GM23338 (cell line): ENCODE measurements at regions not wholly inside any gene's neighbourhood (a gene's known extent, or its start where the extent isn't known, plus 50 kb on each side); places are given as distances from the start of the nearest gene placed in this dataset.

Experiments
- ATAC-seq: fragments of 200-7000 bp; cut with Tn5 transposase; 3 replicates; pipeline ENCODE4 v1.9.1; 2020
- DNase-seq: peaks from one replicate; pipeline ENCODE4 v3.0.0-alpha.2; 2015; ENCODE audit warnings: low spot score
- H2AFZ ChIP-seq: fragments of 200-600 bp; sonication (generic); 2 replicates; pipeline ENCODE4 v1.8.0; 2016; ENCODE audit warnings: antibody characterized with exemption, mild to moderate bottlenecking, moderate library complexity
- H3F3A ChIP-seq: fragments of 200-600 bp; sonication (generic); replicated peaks from 2 replicates; pipeline ENCODE4 v1.8.0; 2017; ENCODE audit warnings: antibody characterized with exemption, mixed run types, low read depth
- H3K27ac ChIP-seq: fragments of 200-600 bp; sonication (generic); 2 replicates; pipeline ENCODE4 v1.6.1; 2016; ENCODE audit warnings: low read depth
- H3K27me3 ChIP-seq: fragments of 200-600 bp; sonication (generic); 2 replicates; pipeline ENCODE4 v1.8.0; 2016; ENCODE audit warnings: mild to moderate bottlenecking, mixed run types, moderate library complexity; ENCODE audit not compliant: insufficient read depth
- H3K36me3 ChIP-seq: fragments of 200-600 bp; sonication (generic); 2 replicates; pipeline ENCODE4 v1.8.0; 2016; ENCODE audit warnings: mild to moderate bottlenecking; ENCODE audit not compliant: insufficient read depth
- H3K4me1 ChIP-seq: fragments of 200-600 bp; sonication (generic); 2 replicates; pipeline ENCODE4 v1.8.0; 2016; ENCODE audit warnings: mild to moderate bottlenecking, moderate library complexity; ENCODE audit not compliant: insufficient read depth
- H3K4me2 ChIP-seq: fragments of 200-600 bp; sonication (generic); 2 replicates; pipeline ENCODE4 v1.7.1; 2017; ENCODE audit warnings: mixed run types
- H3K4me3 ChIP-seq: fragments of 200-600 bp; sonication (generic); 2 replicates; pipeline ENCODE4 v1.6.1; 2016; ENCODE audit warnings: mixed run types
- H3K79me2 ChIP-seq: fragments of 200-600 bp; sonication (generic); replicated peaks from 2 replicates; pipeline ENCODE4 v1.8.0; 2017; ENCODE audit warnings: mild to moderate bottlenecking; ENCODE audit not compliant: insufficient read depth
- H3K9me2 ChIP-seq: fragments of 200-600 bp; sonication (generic); 2 replicates; pipeline ENCODE4 v1.8.0; 2017; ENCODE audit not compliant: insufficient read depth
- H4K20me1 ChIP-seq: fragments of 200-600 bp; sonication (generic); replicated peaks from 2 replicates; pipeline ENCODE4 v1.8.0; 2017; ENCODE audit warnings: mild to moderate bottlenecking; ENCODE audit not compliant: insufficient read depth
- H3K27ac Mint-ChIP-seq: 2 replicates; pipeline ENCODE4 v1.8.0; 2020; ENCODE audit warnings: inconsistent platforms, mild to moderate bottlenecking, moderate library complexity, mixed read lengths
- H3K27me3 Mint-ChIP-seq: 3 replicates; pipeline ENCODE4 v1.8.0; 2022; ENCODE audit warnings: low read depth, mild to moderate bottlenecking, moderate library complexity, mixed read lengths, inconsistent platforms; ENCODE audit not compliant: insufficient read depth, poor library complexity
- H3K36me3 Mint-ChIP-seq: 3 replicates; pipeline ENCODE4 v1.8.0; 2021; ENCODE audit warnings: low read depth, mild to moderate bottlenecking, inconsistent platforms, moderate library complexity, mixed read lengths
- H3K4me1 Mint-ChIP-seq: 3 replicates; pipeline ENCODE4 v1.8.0; 2020; ENCODE audit warnings: mild to moderate bottlenecking, inconsistent platforms, mixed read lengths
- H3K4me3 Mint-ChIP-seq: 3 replicates; pipeline ENCODE4 v1.8.0; 2021; ENCODE audit warnings: moderate library complexity, mild to moderate bottlenecking, inconsistent platforms, mixed read lengths
- H3K9me3 Mint-ChIP-seq: 3 replicates; pipeline ENCODE4 v1.8.0; 2020; ENCODE audit warnings: moderate library complexity, mild to moderate bottlenecking, inconsistent platforms, mixed read lengths
- CREB1 ChIP-seq: fragments of 250-450 bp; sonication (Bioruptor Pico); IDR thresholded peaks from 2 replicates; pipeline ENCODE4 v1.5.0; 2020; ENCODE audit warnings: low read depth, mild to moderate bottlenecking, moderate library complexity
- CTCF ChIP-seq, 2 experiments: fragments of 200-600 bp in 1 of 2; sonication (generic) in 1 of 2; conservative IDR thresholded peaks; 2 replicates each; pipeline versions ENCODE4 v1.5.1 to v1.6.1; 2016 to 2017; ENCODE audit warnings: antibody characterized with exemption in 2 of 2, low read depth in 2 of 2, mild to moderate bottlenecking in 2 of 2, moderate library complexity in 1 of 2
- ETS1 ChIP-seq: IDR thresholded peaks from 2 replicates; pipeline ENCODE4 v1.6.1; 2016; ENCODE audit warnings: antibody characterized with exemption
- EZH2 ChIP-seq: fragments of 200-600 bp; sonication (generic); IDR thresholded peaks from one replicate; pipeline ENCODE4 v1.8.0; 2017; ENCODE audit warnings: antibody characterized with exemption, mild to moderate bottlenecking, low read depth; ENCODE audit not compliant: unreplicated experiment
- EZH2phosphoT487 ChIP-seq: fragments of 200-600 bp; sonication (generic); IDR thresholded peaks from one replicate; pipeline ENCODE4 v1.8.1; 2018; ENCODE audit warnings: antibody characterized with exemption; ENCODE audit not compliant: unreplicated experiment
- JUNB ChIP-seq: IDR thresholded peaks from one replicate; pipeline ENCODE4 v1.6.1; 2016; ENCODE audit warnings: antibody characterized with exemption; ENCODE audit not compliant: unreplicated experiment
- NANOG ChIP-seq: IDR thresholded peaks from 2 replicates; pipeline ENCODE4 v1.6.1; 2016; ENCODE audit warnings: antibody characterized with exemption, borderline replicate concordance
- POLR2AphosphoS5 ChIP-seq: IDR thresholded peaks from 2 replicates; pipeline ENCODE4 v1.6.1; 2016; ENCODE audit warnings: antibody characterized with exemption, low read depth
- REST ChIP-seq: IDR thresholded peaks from one replicate; pipeline ENCODE4 v1.6.1; 2018; ENCODE audit warnings: antibody characterized with exemption; ENCODE audit not compliant: unreplicated experiment
- STAT1 ChIP-seq: IDR thresholded peaks from one replicate; pipeline ENCODE4 v1.6.1; 2016; ENCODE audit warnings: antibody characterized with exemption; ENCODE audit not compliant: unreplicated experiment
- ZNF114 ChIP-seq: fragments of 250-450 bp; sonication (Bioruptor Pico); IDR thresholded peaks from 2 replicates; pipeline ENCODE4 v1.5.0; 2020; ENCODE audit warnings: mild to moderate bottlenecking, moderate library complexity
- ZNF462 ChIP-seq: fragments of 250-450 bp; sonication (Bioruptor Pico); IDR thresholded peaks from 2 replicates; pipeline ENCODE4 v1.5.0; 2020; ENCODE audit warnings: mild to moderate bottlenecking, moderate library complexity

- H3K9me2 ChIP-seq = no peaks in the 10 kb centered on the region
- Mint-ChIP-seq H3K4me1 (peaks cover 10% of the 10 kb centered on the region; the same call in 2 of the 3 replicates), H3K27ac (no peak overlapping the region), H3K36me3 (no peaks in the 10 kb centered on the region), H3K9me3 (no peaks in the 10 kb centered on the region), H3K27me3 (peaks cover 3% of the 10 kb centered on the region), H3K4me3 (no peak overlapping the region)
- no peak overlapping the region for H3K4me2 ChIP-seq
- no peaks in the 10 kb centered on the region for H3K27me3 ChIP-seq
- peaks cover 8% of the 10 kb centered on the region; the same call in 1 of the 2 replicates for H3K4me1 ChIP-seq
- no peaks in the 10 kb centered on the region for H3F3A ChIP-seq
- DNase-seq = no peak
- no peak overlapping the region for H3K4me3 ChIP-seq
- H3K36me3 ChIP-seq = no peaks in the 10 kb centered on the region
- no peak overlapping the region for H3K27ac ChIP-seq
- no peak for TF ChIP-seq REST
- TF ChIP-seq CTCF (conservative IDR thresholded peaks at IDR 0.05; ENCODE audit: low read depth in 2 of 2) = no peak
- TF ChIP-seq JUNB = no peak
- TF ChIP-seq STAT1 = no peak
- no peak for TF ChIP-seq NANOG
- no peak for TF ChIP-seq ETS1
- no peak for TF ChIP-seq EZH2
- no peak for TF ChIP-seq CREB1 (CRISPR knock-in tag)
- no peak for TF ChIP-seq POLR2AphosphoS5
- no peak for TF ChIP-seq ZNF462
- TF ChIP-seq EZH2phosphoT487 = no peak
- no peak for TF ChIP-seq ZNF114 (CRISPR knock-in tag)
- H2AFZ ChIP-seq = no peak overlapping the region
- H4K20me1 ChIP-seq = no peaks in the 10 kb centered on the region
- H3K79me2 ChIP-seq = no peaks in the 10 kb centered on the region
- no peak for ATAC-seq
Measured at GRCh38 chr5:52710972-52711596, 76.6 kb upstream of the ITGA1 start.
